ENCODE measurements at regions not wholly inside any gene's neighbourhood (a gene's known extent, or its start where the extent isn't known, plus 50 kb on each side); places are given as distances from the start of the nearest gene placed in this dataset.

GRCh38 chr10:33402220-33403073, 68.0 kb upstream of the NRP1 start:
- H3K9me2 ChIP-seq (ENCODE audit: low read depth, low read length) = no peaks in the 10 kb centered on the region
- H3K4me3 ChIP-seq (ENCODE audit: low read depth, low read length, poor library complexity, severe bottlenecking) = no peak overlapping the region
- H4K20me1 ChIP-seq (ENCODE audit: insufficient read depth, low read length) = no peaks in the 10 kb centered on the region
- TF ChIP-seq CTCF (IDR thresholded peaks at IDR 0.05; ENCODE audit: low read length) (no peak), EZH2 (IDR thresholded peaks at IDR 0.05; ENCODE audit: borderline replicate concordance, low read length) (no peak)
- no peak overlapping the region for H3K27ac ChIP-seq (ENCODE audit: low read depth, low read length, poor library complexity, severe bottlenecking)
- no peaks in the 10 kb centered on the region for H3K9me3 ChIP-seq (ENCODE audit: low read length)
- H3K4me1 ChIP-seq (ENCODE audit: insufficient read depth, low read length, severe bottlenecking) = no peaks in the 10 kb centered on the region
- H3K27me3 ChIP-seq (ENCODE audit: insufficient read depth, low read length) = no peaks in the 10 kb centered on the region
- no peak overlapping the region for H3K4me2 ChIP-seq (ENCODE audit: low read length)
- H3K9ac ChIP-seq (ENCODE audit: low read length) = no peak overlapping the region
- no peaks in the 10 kb centered on the region for H3K79me2 ChIP-seq (ENCODE audit: insufficient read depth, low read length)
- no peak overlapping the region for H2AFZ ChIP-seq (ENCODE audit: low read length)
- no peaks in the 10 kb centered on the region for H3F3A ChIP-seq (ENCODE audit: insufficient read depth, low read length)
- no peaks in the 10 kb centered on the region for H3K36me3 ChIP-seq (ENCODE audit: insufficient read depth, low read length)

DNA sequence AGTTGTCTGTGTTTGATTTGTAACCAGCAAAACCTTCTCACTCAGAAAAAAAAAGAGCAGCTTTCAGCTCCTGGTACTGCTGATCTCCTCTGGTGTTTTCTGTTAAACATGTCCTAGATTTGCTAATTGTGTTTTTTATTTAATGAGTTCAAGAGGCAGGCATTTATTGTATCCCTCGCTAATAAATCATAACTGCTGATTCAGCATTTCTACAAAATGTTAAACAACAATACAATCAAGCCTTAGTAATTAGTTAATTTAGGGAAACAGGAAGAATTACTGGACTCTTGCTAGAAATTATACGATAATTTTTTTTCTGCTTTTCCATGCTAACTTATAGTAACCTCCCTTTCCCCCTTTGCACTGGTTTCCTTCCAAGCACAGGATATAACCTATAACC, 66.8 kb upstream of the NRP1 start:
- H3K9me2 ChIP-seq (ENCODE audit: low read depth, low read length) = no peaks in the 10 kb centered on the region
- no peak overlapping the region for H2AFZ ChIP-seq (ENCODE audit: low read length)
- no peaks in the 10 kb centered on the region for H3K36me3 ChIP-seq (ENCODE audit: insufficient read depth, low read length)
- no peaks in the 10 kb centered on the region for H3K79me2 ChIP-seq (ENCODE audit: insufficient read depth, low read length)
- no peak overlapping the region for H3K4me3 ChIP-seq (ENCODE audit: low read depth, low read length, poor library complexity, severe bottlenecking)
- no peaks in the 10 kb centered on the region for H4K20me1 ChIP-seq (ENCODE audit: insufficient read depth, low read length)
- H3K9ac ChIP-seq (ENCODE audit: low read length) = no peak overlapping the region
- H3F3A ChIP-seq (ENCODE audit: insufficient read depth, low read length) = no peaks in the 10 kb centered on the region
- no peaks in the 10 kb centered on the region for H3K27me3 ChIP-seq (ENCODE audit: insufficient read depth, low read length)
- no peaks in the 10 kb centered on the region for H3K4me1 ChIP-seq (ENCODE audit: insufficient read depth, low read length, severe bottlenecking)
- H3K9me3 ChIP-seq (ENCODE audit: low read length) = no peaks in the 10 kb centered on the region
- H3K27ac ChIP-seq (ENCODE audit: low read depth, low read length, poor library complexity, severe bottlenecking) = no peak overlapping the region
- no peak overlapping the region for H3K4me2 ChIP-seq (ENCODE audit: low read length)
- TF ChIP-seq CTCF (IDR thresholded peaks at IDR 0.05; ENCODE audit: low read length) (no peak), EZH2 (IDR thresholded peaks at IDR 0.05; ENCODE audit: borderline replicate concordance, low read length) (no peak)

- H2AFZ ChIP-seq (ENCODE audit: low read length) = no peak overlapping the region
- H3K4me2 ChIP-seq (ENCODE audit: low read length) = no peak overlapping the region
- H3K4me1 ChIP-seq (ENCODE audit: insufficient read depth, low read length, severe bottlenecking) = no peaks in the 10 kb centered on the region
- no peaks in the 10 kb centered on the region for H3K36me3 ChIP-seq (ENCODE audit: insufficient read depth, low read length)
- no peaks in the 10 kb centered on the region for H3F3A ChIP-seq (ENCODE audit: insufficient read depth, low read length)
- H3K27ac ChIP-seq (ENCODE audit: low read depth, low read length, poor library complexity, severe bottlenecking) = no peak overlapping the region
- H3K9ac ChIP-seq (ENCODE audit: low read length) = no peak overlapping the region
- H3K4me3 ChIP-seq (ENCODE audit: low read depth, low read length, poor library complexity, severe bottlenecking) = no peak overlapping the region
- H3K27me3 ChIP-seq (ENCODE audit: insufficient read depth, low read length) = no peaks in the 10 kb centered on the region
- no peaks in the 10 kb centered on the region for H3K9me3 ChIP-seq (ENCODE audit: low read length)
- TF ChIP-seq EZH2 (IDR thresholded peaks at IDR 0.05; ENCODE audit: borderline replicate concordance, low read length) (no peak), CTCF (IDR thresholded peaks at IDR 0.05; ENCODE audit: low read length) (no peak)
- no peaks in the 10 kb centered on the region for H3K79me2 ChIP-seq (ENCODE audit: insufficient read depth, low read length)
- no peaks in the 10 kb centered on the region for H3K9me2 ChIP-seq (ENCODE audit: low read depth, low read length)
- no peaks in the 10 kb centered on the region for H4K20me1 ChIP-seq (ENCODE audit: insufficient read depth, low read length)
These were observed 64.3 kb upstream of the NRP1 start for GRCh38 chr10:33398796-33399195.

All from OCI-LY1 (cell line).